Astrocyte (in vitro differentiated cells and primary cell): ENCODE measurements at regions not wholly inside any gene's neighbourhood (a gene's known extent, or its start where the extent isn't known, plus 50 kb on each side); places are given as distances from the start of the nearest gene placed in this dataset.

ENCODE experiments used
- DNase-seq: peaks from one replicate; pipeline ENCODE4 v3.0.0-alpha.2; 2010; ENCODE audit warnings: low read depth
- FAIRE-seq: peaks from 2 replicates; lab custom pipeline; 2011; peaks lifted over from hg19 to GRCh38; lab: Jason Lieb, UNC
- H2AFZ ChIP-seq: 2 replicates; pipeline ENCODE4 v1.6.0; 2012; ENCODE audit warnings: low read depth, low read length, inconsistent platforms
- H3K27ac ChIP-seq: 2 replicates; pipeline ENCODE4 v1.5.1; 2011; ENCODE audit warnings: low read depth, low read length, inconsistent platforms
- H3K27me3 ChIP-seq: 2 replicates; pipeline ENCODE4 v1.6.0; 2011; ENCODE audit warnings: low read length, inconsistent platforms; ENCODE audit not compliant: insufficient read depth
- H3K36me3 ChIP-seq: 2 replicates; pipeline ENCODE4 v1.5.1; 2011; ENCODE audit warnings: low read length, inconsistent platforms; ENCODE audit not compliant: insufficient read depth
- H3K4me1 ChIP-seq: 2 replicates; pipeline ENCODE4 v1.5.1; 2011; ENCODE audit warnings: low read length, inconsistent platforms; ENCODE audit not compliant: insufficient read depth
- H3K4me2 ChIP-seq: 2 replicates; pipeline ENCODE4 v1.6.0; 2012; ENCODE audit warnings: low read length, inconsistent platforms
- H3K4me3 ChIP-seq: 2 replicates; pipeline ENCODE4 v1.5.1; 2011; ENCODE audit warnings: low read depth, mild to moderate bottlenecking, low read length, inconsistent platforms; ENCODE audit not compliant: insufficient read depth
- H3K79me2 ChIP-seq: 2 replicates; pipeline ENCODE4 v1.6.0; 2012; ENCODE audit warnings: mild to moderate bottlenecking, low read length, inconsistent platforms; ENCODE audit not compliant: insufficient read depth
- H3K9ac ChIP-seq: 2 replicates; pipeline ENCODE4 v1.6.0; 2012; ENCODE audit warnings: mild to moderate bottlenecking, low read length, inconsistent platforms
- H3K9me3 ChIP-seq: 2 replicates; pipeline ENCODE4 v1.5.1; 2012; ENCODE audit warnings: low read depth, mild to moderate bottlenecking, low read length, inconsistent platforms; ENCODE audit not compliant: insufficient read depth
- H4K20me1 ChIP-seq: 2 replicates; pipeline ENCODE4 v1.6.0; 2012; ENCODE audit warnings: low read length, inconsistent platforms; ENCODE audit not compliant: insufficient read depth
- H3K27ac Mint-ChIP-seq: one replicate; pipeline ENCODE4 v1.8.0; 2021; ENCODE audit warnings: mild to moderate bottlenecking, mixed read lengths; ENCODE audit not compliant: unreplicated experiment
- H3K27me3 Mint-ChIP-seq: one replicate; pipeline ENCODE4 v1.8.0; 2021; ENCODE audit warnings: low read depth, mixed read lengths; ENCODE audit not compliant: unreplicated experiment
- H3K36me3 Mint-ChIP-seq: one replicate; pipeline ENCODE4 v1.8.0; 2021; ENCODE audit warnings: low read depth, mixed read lengths; ENCODE audit not compliant: unreplicated experiment
- H3K4me1 Mint-ChIP-seq: one replicate; pipeline ENCODE4 v1.8.0; 2021; ENCODE audit warnings: low read depth, mixed read lengths; ENCODE audit not compliant: unreplicated experiment
- H3K4me3 Mint-ChIP-seq: one replicate; pipeline ENCODE4 v1.8.0; 2021; ENCODE audit warnings: mild to moderate bottlenecking, moderate library complexity, mixed read lengths; ENCODE audit not compliant: unreplicated experiment
- H3K9me3 Mint-ChIP-seq: one replicate; pipeline ENCODE4 v1.8.0; 2021; ENCODE audit warnings: mild to moderate bottlenecking, mixed read lengths; ENCODE audit not compliant: unreplicated experiment
- CTCF ChIP-seq: IDR thresholded peaks from 2 replicates; pipeline ENCODE4 v1.5.1; 2011; ENCODE audit warnings: low read depth, mild to moderate bottlenecking, inconsistent platforms, low read length, moderate library complexity; ENCODE audit not compliant: insufficient read depth
- EZH2 ChIP-seq: IDR thresholded peaks from 2 replicates; pipeline ENCODE4 v1.6.1; 2012; ENCODE audit warnings: mild to moderate bottlenecking, low read length, inconsistent platforms; ENCODE audit not compliant: insufficient read depth

GRCh38 chr10:3278771-3279170 is 106.2 kb upstream of the PITRM1 start:
- H3K36me3 ChIP-seq: no peaks in the 10 kb centered on the region
- H3K36me3 Mint-ChIP-seq: no peaks in the 10 kb centered on the region
- H3K27me3 Mint-ChIP-seq: peaks cover 19% of the 10 kb centered on the region
- H3K4me3 Mint-ChIP-seq: no peak overlapping the region
- H3K4me3 ChIP-seq: no peak overlapping the region
- H3K4me2 ChIP-seq: no peak overlapping the region
- H3K4me1 Mint-ChIP-seq: no peaks in the 10 kb centered on the region
- no peak overlapping the region for H3K9ac ChIP-seq
- no peak overlapping the region for H3K27ac ChIP-seq
- H3K9me3 ChIP-seq: no peaks in the 10 kb centered on the region
- H2AFZ ChIP-seq: no peak overlapping the region
- no peak for FAIRE-seq
- peaks cover 12% of the 10 kb centered on the region for H3K9me3 Mint-ChIP-seq
- H3K4me1 ChIP-seq: no peaks in the 10 kb centered on the region
- H4K20me1 ChIP-seq: no peaks in the 10 kb centered on the region
- TF ChIP-seq EZH2 (no peak), CTCF (no peak)
- no peaks in the 10 kb centered on the region for H3K79me2 ChIP-seq
- no peaks in the 10 kb centered on the region for H3K27me3 ChIP-seq
- DNase-seq: no peak
- H3K27ac Mint-ChIP-seq: no peak overlapping the region

GRCh38 chr10:3277566-3277965 is 105.0 kb upstream of the PITRM1 start:
- Histone ChIP-seq H3K36me3 (no peaks in the 10 kb centered on the region), H3K4me2 (no peak overlapping the region), H3K27me3 (no peaks in the 10 kb centered on the region), H3K4me3 (no peak overlapping the region), H2AFZ (no peak overlapping the region), H3K79me2 (no peaks in the 10 kb centered on the region), H3K27ac (no peak overlapping the region), H3K9ac (no peak overlapping the region), H4K20me1 (no peaks in the 10 kb centered on the region), H3K9me3 (no peaks in the 10 kb centered on the region), H3K4me1 (no peaks in the 10 kb centered on the region)
- Mint-ChIP-seq H3K36me3 (no peaks in the 10 kb centered on the region), H3K4me1 (no peaks in the 10 kb centered on the region), H3K9me3 (peaks cover 13% of the 10 kb centered on the region), H3K27ac (no peak overlapping the region), H3K4me3 (no peak overlapping the region), H3K27me3 (peaks cover 27% of the 10 kb centered on the region)
- TF ChIP-seq CTCF: no peak
- no peak for TF ChIP-seq EZH2
- FAIRE-seq (no peak), DNase-seq (no peak)

GRCh38 chr10:3274414-3274813 is 101.8 kb upstream of the PITRM1 start:
- Histone ChIP-seq H3K9me3 (no peaks in the 10 kb centered on the region), H4K20me1 (no peaks in the 10 kb centered on the region), H3K4me3 (no peak overlapping the region), H3K27ac (no peak overlapping the region), H3K36me3 (no peaks in the 10 kb centered on the region), H3K27me3 (no peaks in the 10 kb centered on the region), H3K79me2 (no peaks in the 10 kb centered on the region), H3K4me1 (no peaks in the 10 kb centered on the region), H3K4me2 (no peak overlapping the region), H3K9ac (no peak overlapping the region), H2AFZ (no peak overlapping the region)
- TF ChIP-seq CTCF: no peak
- TF ChIP-seq EZH2: no peak
- no peak overlapping the region for H3K27ac Mint-ChIP-seq
- H3K4me3 Mint-ChIP-seq: no peak overlapping the region
- FAIRE-seq (no peak), DNase-seq (no peak)
- H3K36me3 Mint-ChIP-seq: no peaks in the 10 kb centered on the region
- H3K27me3 Mint-ChIP-seq: peaks cover 28% of the 10 kb centered on the region
- H3K9me3 Mint-ChIP-seq: peaks cover 11% of the 10 kb centered on the region
- no peaks in the 10 kb centered on the region for H3K4me1 Mint-ChIP-seq
